H1 (cell line): ENCODE measurements at regions not wholly inside any gene's neighbourhood (a gene's known extent, or its start where the extent isn't known, plus 50 kb on each side); places are given as distances from the start of the nearest gene placed in this dataset.

Experiments
- CHD2 ChIP-seq: IDR thresholded peaks from 2 replicates; pipeline ENCODE4 v1.6.1; 2012; ENCODE audit warnings: low read length, improper control_type of control experiment
- TF ChIP-seq, protein P1 (sequence below): IDR thresholded peaks from 2 replicates; pipeline ENCODE4 v1.6.1; 2012; ENCODE audit warnings: inconsistent platforms

DNA sequence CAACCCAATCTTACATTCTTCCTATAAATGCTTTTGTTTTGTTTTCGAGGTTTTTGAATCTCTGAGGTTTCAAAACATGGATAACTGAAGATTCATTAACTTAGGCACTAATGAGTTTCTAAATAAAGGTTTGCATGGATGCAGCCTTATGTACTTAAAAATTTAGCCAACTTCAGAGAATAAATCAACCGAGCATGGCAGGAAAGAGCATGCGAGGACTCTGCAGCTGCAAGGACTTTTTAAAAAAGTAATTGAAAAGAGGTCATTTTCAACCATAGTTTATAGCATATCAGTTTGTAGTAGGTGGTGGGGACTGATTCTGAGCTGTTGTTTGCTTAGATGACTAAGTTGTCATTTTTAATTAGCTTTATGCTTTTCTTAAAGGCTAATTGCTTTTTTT, 567.0 kb upstream of the ZEB2 start:
- TF ChIP-seq CHD2, result no peak
- TF ChIP-seq, protein P1, sequence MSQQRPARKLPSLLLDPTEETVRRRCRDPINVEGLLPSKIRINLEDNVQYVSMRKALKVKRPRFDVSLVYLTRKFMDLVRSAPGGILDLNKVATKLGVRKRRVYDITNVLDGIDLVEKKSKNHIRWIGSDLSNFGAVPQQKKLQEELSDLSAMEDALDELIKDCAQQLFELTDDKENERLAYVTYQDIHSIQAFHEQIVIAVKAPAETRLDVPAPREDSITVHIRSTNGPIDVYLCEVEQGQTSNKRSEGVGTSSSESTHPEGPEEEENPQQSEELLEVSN, result no peak
